Activated CD8-positive, alpha-beta T cell treated with anti-CD3 and anti-CD28 coated beads for 36 hours (primary cell): ENCODE measurements at regions not wholly inside any gene's neighbourhood (a gene's known extent, or its start where the extent isn't known, plus 50 kb on each side); places are given as distances from the start of the nearest gene placed in this dataset.

ENCODE experiments used
- ATAC-seq: fragments of 200-7000 bp; cut with Tn5 transposase; one replicate; pipeline ENCODE4 v1.10.0; 2021; ENCODE audit warnings: mild to moderate bottlenecking, moderate library complexity
- CTCF ChIA-PET: fragments of 350-600 bp; sonication (Branson Sonifier 250); formaldehyde crosslinking; loops from one replicate; lab custom pipeline; 2021; ENCODE audit warnings: antibody characterized with exemption; lab: Charles Lee
- POLR2A ChIA-PET: fragments of 350-600 bp; sonication (Branson Sonifier 250); formaldehyde crosslinking; loops from one replicate; lab custom pipeline; 2021; ENCODE audit warnings: antibody characterized with exemption; lab: Charles Lee
- DNase-seq: peaks from one replicate; pipeline ENCODE4 v3.0.0-alpha.2; 2020
- H3K27ac Mint-ChIP-seq: one replicate; pipeline ENCODE4 v1.8.0; 2021; ENCODE audit warnings: mild to moderate bottlenecking, mixed read lengths
- H3K27me3 Mint-ChIP-seq: one replicate; pipeline ENCODE4 v1.8.0; 2021; ENCODE audit warnings: mixed read lengths
- H3K36me3 Mint-ChIP-seq: one replicate; pipeline ENCODE4 v1.8.0; 2021; ENCODE audit warnings: low read depth, mixed read lengths
- H3K4me1 Mint-ChIP-seq: one replicate; pipeline ENCODE4 v1.8.0; 2021; ENCODE audit warnings: low read depth, mixed read lengths
- H3K4me3 Mint-ChIP-seq: one replicate; pipeline ENCODE4 v1.8.0; 2021; ENCODE audit warnings: mild to moderate bottlenecking, moderate library complexity, mixed read lengths
- H3K9me3 Mint-ChIP-seq: one replicate; pipeline ENCODE4 v1.8.0; 2021; ENCODE audit warnings: mixed read lengths
- CTCF ChIP-seq: fragments of 200-600 bp; IDR thresholded peaks from one replicate; pipeline ENCODE4 v1.8.0; 2022; ENCODE audit warnings: antibody characterized with exemption, mild to moderate bottlenecking
- intact Hi-C: fragments of 100-400 bp; cut with micrococcal nuclease; formaldehyde crosslinking; loops from one replicate; pipeline ENCODE4 v1.10.0; 2022

GRCh38 chr2:18077231-18077630 lies 198.8 kb downstream of the KCNS3 start:
- no peak for TF ChIP-seq CTCF
- Mint-ChIP-seq H3K9me3 (no peaks in the 10 kb centered on the region), H3K27me3 (peaks cover 6% of the 10 kb centered on the region), H3K36me3 (no peaks in the 10 kb centered on the region), H3K4me1 (peaks cover 6% of the 10 kb centered on the region), H3K4me3 (no peak overlapping the region), H3K27ac (no peak overlapping the region)
- ChIA-PET POLR2A (interaction anchor here (1.1 kb wide), 1 partner anchor 23 kb away, joined by 3 read pairs; no protein-coding TSS in a partner anchor), CTCF (interaction anchor here (0.9 kb wide), 1 partner anchor 11 kb away, joined by 3 read pairs; no protein-coding TSS in a partner anchor)
- intact Hi-C loops, result no loop called here
- no peak for DNase-seq
- no peak for ATAC-seq

GRCh38 chr2:18074476-18074875 lies 196.0 kb downstream of the KCNS3 start:
- CTCF ChIA-PET, result no interaction called here
- no peak for TF ChIP-seq CTCF
- POLR2A ChIA-PET, result no interaction called here
- intact Hi-C loops, result no loop called here
- no peak for DNase-seq
- Mint-ChIP-seq H3K36me3 (no peaks in the 10 kb centered on the region), H3K4me3 (no peak overlapping the region), H3K27ac (no peak overlapping the region), H3K9me3 (no peaks in the 10 kb centered on the region), H3K4me1 (peaks cover 6% of the 10 kb centered on the region), H3K27me3 (peaks cover 6% of the 10 kb centered on the region)
- ATAC-seq, result no peak

- H3K9me3 Mint-ChIP-seq, result no peaks in the 10 kb centered on the region
- ChIA-PET CTCF (no interaction called here), POLR2A (no interaction called here)
- H3K27me3 Mint-ChIP-seq, result peaks cover 6% of the 10 kb centered on the region
- intact Hi-C loops, result no loop called here
- no peak for TF ChIP-seq CTCF
- DNase-seq (no peak), ATAC-seq (no peak)
- no peak overlapping the region for H3K4me3 Mint-ChIP-seq
- H3K36me3 Mint-ChIP-seq, result no peaks in the 10 kb centered on the region
- H3K27ac Mint-ChIP-seq, result no peak overlapping the region
- H3K4me1 Mint-ChIP-seq, result peaks cover 6% of the 10 kb centered on the region
Observed at GRCh38 chr2:18073601-18074000, 195.1 kb downstream of the KCNS3 start.

- no peaks in the 10 kb centered on the region for H3K4me1 Mint-ChIP-seq
- POLR2A ChIA-PET, result no interaction called here
Observed at GRCh38 chr2:18067588-18068384, 189.3 kb downstream of the KCNS3 start.

More at GRCh38 chr2:18067588-18068384, 189.3 kb downstream of the KCNS3 start:
- Mint-ChIP-seq H3K9me3 (no peaks in the 10 kb centered on the region), H3K27ac (no peak overlapping the region), H3K4me3 (no peak overlapping the region), H3K27me3 (peaks cover under 1% of the 10 kb centered on the region), H3K36me3 (no peaks in the 10 kb centered on the region)
- TF ChIP-seq CTCF, result no peak
- no peak for ATAC-seq
- CTCF ChIA-PET, result no interaction called here
- intact Hi-C loops, result no loop called here
- no peak for DNase-seq
